ENCODE measurements at regions not wholly inside any gene's neighbourhood (a gene's known extent, or its start where the extent isn't known, plus 50 kb on each side); places are given as distances from the start of the nearest gene placed in this dataset.

DNA sequence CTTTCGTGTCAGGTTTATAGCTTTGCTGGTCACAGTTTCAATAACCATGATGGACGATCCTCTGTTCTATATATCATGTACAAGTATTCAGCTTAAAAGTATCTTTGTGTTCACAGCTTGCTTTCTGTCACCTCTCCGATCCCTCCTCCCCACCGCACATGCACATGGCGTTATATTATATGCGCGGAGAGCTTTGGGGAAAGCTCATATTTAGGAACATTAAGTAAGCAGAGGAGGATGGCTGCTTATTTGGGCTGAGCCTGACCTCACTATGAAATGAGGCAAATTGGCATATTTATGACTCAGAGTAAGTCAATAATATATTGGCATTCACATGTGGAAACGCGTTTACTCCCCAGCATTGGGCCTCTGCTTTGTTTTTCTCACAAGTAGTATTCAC is 360.5 kb downstream of the HLX start:
- no peak for DNase-seq (ENCODE audit: low read depth in 1 of 2, low spot score in 1 of 2)
- TF ChIP-seq GABPA (IDR thresholded peaks at IDR 0.05; ENCODE audit: low read depth) (no peak), SPI1 (IDR thresholded peaks at IDR 0.05; ENCODE audit: borderline replicate concordance, low read depth) (no peak), POLR2AphosphoS5 (IDR thresholded peaks at IDR 0.05; ENCODE audit: low read depth) (no peak)
- TF ChIP-seq, protein P1, sequence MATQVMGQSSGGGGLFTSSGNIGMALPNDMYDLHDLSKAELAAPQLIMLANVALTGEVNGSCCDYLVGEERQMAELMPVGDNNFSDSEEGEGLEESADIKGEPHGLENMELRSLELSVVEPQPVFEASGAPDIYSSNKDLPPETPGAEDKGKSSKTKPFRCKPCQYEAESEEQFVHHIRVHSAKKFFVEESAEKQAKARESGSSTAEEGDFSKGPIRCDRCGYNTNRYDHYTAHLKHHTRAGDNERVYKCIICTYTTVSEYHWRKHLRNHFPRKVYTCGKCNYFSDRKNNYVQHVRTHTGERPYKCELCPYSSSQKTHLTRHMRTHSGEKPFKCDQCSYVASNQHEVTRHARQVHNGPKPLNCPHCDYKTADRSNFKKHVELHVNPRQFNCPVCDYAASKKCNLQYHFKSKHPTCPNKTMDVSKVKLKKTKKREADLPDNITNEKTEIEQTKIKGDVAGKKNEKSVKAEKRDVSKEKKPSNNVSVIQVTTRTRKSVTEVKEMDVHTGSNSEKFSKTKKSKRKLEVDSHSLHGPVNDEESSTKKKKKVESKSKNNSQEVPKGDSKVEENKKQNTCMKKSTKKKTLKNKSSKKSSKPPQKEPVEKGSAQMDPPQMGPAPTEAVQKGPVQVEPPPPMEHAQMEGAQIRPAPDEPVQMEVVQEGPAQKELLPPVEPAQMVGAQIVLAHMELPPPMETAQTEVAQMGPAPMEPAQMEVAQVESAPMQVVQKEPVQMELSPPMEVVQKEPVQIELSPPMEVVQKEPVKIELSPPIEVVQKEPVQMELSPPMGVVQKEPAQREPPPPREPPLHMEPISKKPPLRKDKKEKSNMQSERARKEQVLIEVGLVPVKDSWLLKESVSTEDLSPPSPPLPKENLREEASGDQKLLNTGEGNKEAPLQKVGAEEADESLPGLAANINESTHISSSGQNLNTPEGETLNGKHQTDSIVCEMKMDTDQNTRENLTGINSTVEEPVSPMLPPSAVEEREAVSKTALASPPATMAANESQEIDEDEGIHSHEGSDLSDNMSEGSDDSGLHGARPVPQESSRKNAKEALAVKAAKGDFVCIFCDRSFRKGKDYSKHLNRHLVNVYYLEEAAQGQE (IDR thresholded peaks at IDR 0.05; ENCODE audit: insufficient replicate concordance, low read depth), result no peak
- TF ChIP-seq, protein P2, sequence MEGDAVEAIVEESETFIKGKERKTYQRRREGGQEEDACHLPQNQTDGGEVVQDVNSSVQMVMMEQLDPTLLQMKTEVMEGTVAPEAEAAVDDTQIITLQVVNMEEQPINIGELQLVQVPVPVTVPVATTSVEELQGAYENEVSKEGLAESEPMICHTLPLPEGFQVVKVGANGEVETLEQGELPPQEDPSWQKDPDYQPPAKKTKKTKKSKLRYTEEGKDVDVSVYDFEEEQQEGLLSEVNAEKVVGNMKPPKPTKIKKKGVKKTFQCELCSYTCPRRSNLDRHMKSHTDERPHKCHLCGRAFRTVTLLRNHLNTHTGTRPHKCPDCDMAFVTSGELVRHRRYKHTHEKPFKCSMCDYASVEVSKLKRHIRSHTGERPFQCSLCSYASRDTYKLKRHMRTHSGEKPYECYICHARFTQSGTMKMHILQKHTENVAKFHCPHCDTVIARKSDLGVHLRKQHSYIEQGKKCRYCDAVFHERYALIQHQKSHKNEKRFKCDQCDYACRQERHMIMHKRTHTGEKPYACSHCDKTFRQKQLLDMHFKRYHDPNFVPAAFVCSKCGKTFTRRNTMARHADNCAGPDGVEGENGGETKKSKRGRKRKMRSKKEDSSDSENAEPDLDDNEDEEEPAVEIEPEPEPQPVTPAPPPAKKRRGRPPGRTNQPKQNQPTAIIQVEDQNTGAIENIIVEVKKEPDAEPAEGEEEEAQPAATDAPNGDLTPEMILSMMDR (IDR thresholded peaks at IDR 0.05; ENCODE audit: insufficient read depth, low read length), result no peak

DNA sequence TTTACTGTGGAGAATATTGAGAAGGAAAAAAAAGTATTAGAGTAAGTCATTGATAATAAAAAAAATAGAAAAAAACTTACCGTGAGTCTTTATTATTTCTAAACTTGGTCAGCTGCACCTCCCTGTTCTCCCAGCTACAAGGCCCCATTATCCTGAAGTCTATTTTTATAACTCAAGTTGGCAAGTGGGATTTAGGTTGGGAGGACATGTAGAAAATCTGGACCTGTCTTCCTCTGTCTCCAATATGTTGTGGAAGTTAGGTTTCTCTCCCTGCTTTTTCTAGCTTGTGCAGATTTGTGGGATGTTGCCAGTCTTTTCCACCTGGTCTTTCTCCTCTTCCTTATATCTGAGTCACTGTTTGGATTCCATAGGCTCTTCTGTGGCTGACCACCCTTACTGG is 361.4 kb downstream of the HLX start:
- TF ChIP-seq POLR2AphosphoS5 (IDR thresholded peaks at IDR 0.05; ENCODE audit: low read depth) (no peak), SPI1 (IDR thresholded peaks at IDR 0.05; ENCODE audit: borderline replicate concordance, low read depth) (no peak), GABPA (IDR thresholded peaks at IDR 0.05; ENCODE audit: low read depth) (no peak)
- TF ChIP-seq, protein P1 (IDR thresholded peaks at IDR 0.05; ENCODE audit: insufficient replicate concordance, low read depth), result no peak
- TF ChIP-seq, protein P2 (IDR thresholded peaks at IDR 0.05; ENCODE audit: insufficient read depth, low read length), result no peak
- no peak for DNase-seq (ENCODE audit: low read depth in 1 of 2, low spot score in 1 of 2)
- Histone ChIP-seq H3K27ac (replicated peaks) (peak overlapping the region; percentile 41), H3K27me3 (ENCODE audit: insufficient read depth, poor library complexity, severe bottlenecking) (no peaks in the 10 kb centered on the region), H3K4me3 (replicated peaks; ENCODE audit: insufficient read depth, low read length) (no peak overlapping the region)

More for the DNA sequence above, 360.5 kb downstream of the HLX start:
- no peak overlapping the region for H3K4me3 ChIP-seq (replicated peaks; ENCODE audit: insufficient read depth, low read length)
- H3K27ac ChIP-seq (replicated peaks), result no peak overlapping the region
- no peaks in the 10 kb centered on the region for H3K27me3 ChIP-seq (ENCODE audit: insufficient read depth, poor library complexity, severe bottlenecking)

DNA sequence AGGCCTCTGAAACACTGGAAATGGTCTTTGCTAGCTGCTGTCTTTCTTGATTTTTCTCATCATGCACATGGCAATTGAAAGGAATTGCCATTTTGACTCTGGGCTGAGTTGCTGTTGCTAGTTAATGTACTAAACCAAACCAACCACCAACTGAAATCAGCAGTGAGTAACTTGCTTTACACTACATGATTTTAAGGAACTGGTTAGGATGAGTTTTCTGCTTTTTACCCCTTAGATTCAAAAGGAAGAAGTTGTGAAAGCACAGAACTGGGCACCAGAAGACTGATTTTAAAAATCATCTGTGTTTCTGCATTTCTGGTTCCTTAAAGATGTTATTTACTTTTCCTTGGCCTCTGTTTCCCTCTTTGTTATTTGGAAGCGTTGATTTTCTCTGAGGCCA is 361.9 kb downstream of the HLX start:
- TF ChIP-seq, protein P1 (IDR thresholded peaks at IDR 0.05; ENCODE audit: insufficient replicate concordance, low read depth), result no peak
- TF ChIP-seq SPI1 (IDR thresholded peaks at IDR 0.05; ENCODE audit: borderline replicate concordance, low read depth), result peak; percentile 78
- Histone ChIP-seq H3K4me3 (replicated peaks; ENCODE audit: insufficient read depth, low read length) (no peak overlapping the region), H3K27ac (replicated peaks) (peak overlapping the region; percentile 41), H3K27me3 (ENCODE audit: insufficient read depth, poor library complexity, severe bottlenecking) (no peaks in the 10 kb centered on the region)
- DNase-seq (ENCODE audit: low read depth in 1 of 2, low spot score in 1 of 2), result peak in 1 of 2 experiments; percentile 39
